ENCODE measurements at regions not wholly inside any gene's neighbourhood (a gene's known extent, or its start where the extent isn't known, plus 50 kb on each side); places are given as distances from the start of the nearest gene placed in this dataset.

- no peak overlapping the region for H3K27ac ChIP-seq
- no peaks in the 10 kb centered on the region for H3K27me3 ChIP-seq
- DNase-seq (ENCODE audit: low spot score in 2 of 2) = no peak
- no peaks in the 10 kb centered on the region for H3K36me3 ChIP-seq
- no peak overlapping the region for H3K4me3 ChIP-seq
- no peaks in the 10 kb centered on the region for H3K4me1 ChIP-seq
- TF ChIP-seq CTCF (IDR thresholded peaks at IDR 0.05) = no peak
- TF ChIP-seq POLR2A (IDR thresholded peaks at IDR 0.05) = no peak
- no peak for TF ChIP-seq POLR2AphosphoS5 (IDR thresholded peaks at IDR 0.05)
- intact Hi-C loops (cut with DNase I; ENCODE audit: low total_unique reads) = no loop called here
- H3K9me3 ChIP-seq = no peaks in the 10 kb centered on the region
Measured at GRCh38 chr5:100452126-100452525, 83.0 kb upstream of the FAM174A start.

GRCh38 chr5:100448111-100448528 is 87.1 kb upstream of the FAM174A start:
- no peak overlapping the region for H3K27ac ChIP-seq
- H3K4me1 ChIP-seq = no peaks in the 10 kb centered on the region
- DNase-seq (ENCODE audit: low spot score in 2 of 2) = no peak
- no peaks in the 10 kb centered on the region for H3K27me3 ChIP-seq
- H3K4me3 ChIP-seq = no peak overlapping the region
- no peak for TF ChIP-seq POLR2A (IDR thresholded peaks at IDR 0.05)
- TF ChIP-seq POLR2AphosphoS5 (IDR thresholded peaks at IDR 0.05) = no peak
- no peak for TF ChIP-seq CTCF (IDR thresholded peaks at IDR 0.05)
- H3K9me3 ChIP-seq = no peaks in the 10 kb centered on the region
- intact Hi-C loops (cut with DNase I; ENCODE audit: low total_unique reads) = no loop called here
- H3K36me3 ChIP-seq = no peaks in the 10 kb centered on the region

- no peak for TF ChIP-seq POLR2A (IDR thresholded peaks at IDR 0.05)
- Histone ChIP-seq H3K27me3 (no peaks in the 10 kb centered on the region), H3K27ac (no peak overlapping the region), H3K9me3 (no peaks in the 10 kb centered on the region), H3K4me1 (no peaks in the 10 kb centered on the region), H3K4me3 (no peak overlapping the region), H3K36me3 (no peaks in the 10 kb centered on the region)
- intact Hi-C loops (cut with DNase I; ENCODE audit: low total_unique reads) = no loop called here
- no peak for DNase-seq (ENCODE audit: low spot score in 2 of 2)
Measured at GRCh38 chr5:100446879-100447430, 88.2 kb upstream of the FAM174A start.

- no peak for DNase-seq (ENCODE audit: low spot score in 2 of 2)
- TF ChIP-seq POLR2AphosphoS5 (IDR thresholded peaks at IDR 0.05) = no peak
- no peak for TF ChIP-seq POLR2A (IDR thresholded peaks at IDR 0.05)
- no peak for TF ChIP-seq CTCF (IDR thresholded peaks at IDR 0.05)
- Histone ChIP-seq H3K4me3 (no peak overlapping the region), H3K9me3 (no peaks in the 10 kb centered on the region), H3K4me1 (no peaks in the 10 kb centered on the region), H3K27ac (no peak overlapping the region), H3K36me3 (no peaks in the 10 kb centered on the region), H3K27me3 (no peaks in the 10 kb centered on the region)
- intact Hi-C loops (cut with DNase I; ENCODE audit: low total_unique reads) = no loop called here
Measured at GRCh38 chr5:100444961-100445360, 90.2 kb upstream of the FAM174A start.

GRCh38 chr5:100434815-100435214 is 100.4 kb upstream of the FAM174A start:
- TF ChIP-seq POLR2A (IDR thresholded peaks at IDR 0.05) (no peak), POLR2AphosphoS5 (IDR thresholded peaks at IDR 0.05) (no peak), CTCF (IDR thresholded peaks at IDR 0.05) (no peak)
- Histone ChIP-seq H3K27ac (no peak overlapping the region), H3K4me3 (no peak overlapping the region), H3K27me3 (no peaks in the 10 kb centered on the region), H3K4me1 (no peaks in the 10 kb centered on the region), H3K9me3 (no peaks in the 10 kb centered on the region), H3K36me3 (no peaks in the 10 kb centered on the region)
- intact Hi-C loops (cut with DNase I; ENCODE audit: low total_unique reads) = no loop called here
- DNase-seq (ENCODE audit: low spot score in 2 of 2) = no peak

GRCh38 chr5:100432741-100433140 is 102.4 kb upstream of the FAM174A start:
- no peak for DNase-seq (ENCODE audit: low spot score in 2 of 2)
- Histone ChIP-seq H3K9me3 (no peaks in the 10 kb centered on the region), H3K36me3 (no peaks in the 10 kb centered on the region), H3K4me3 (no peak overlapping the region), H3K4me1 (no peaks in the 10 kb centered on the region), H3K27me3 (no peaks in the 10 kb centered on the region), H3K27ac (no peak overlapping the region)
- no peak for TF ChIP-seq POLR2A (IDR thresholded peaks at IDR 0.05)
- TF ChIP-seq CTCF (IDR thresholded peaks at IDR 0.05) = no peak
- TF ChIP-seq POLR2AphosphoS5 (IDR thresholded peaks at IDR 0.05) = no peak
- intact Hi-C loops (cut with DNase I; ENCODE audit: low total_unique reads) = no loop called here
